Mesenchymal stem cell (in vitro differentiated cells and primary cell): ENCODE measurements at regions not wholly inside any gene's neighbourhood (a gene's known extent, or its start where the extent isn't known, plus 50 kb on each side); places are given as distances from the start of the nearest gene placed in this dataset.

Experiments
- DNase-seq: peaks from one replicate; pipeline ENCODE4 v3.0.0-alpha.2; 2013
- H2AFZ ChIP-seq: one replicate; pipeline ENCODE4 v1.6.1; 2013; ENCODE audit warnings: low read depth, mild to moderate bottlenecking, control low read depth, inconsistent platforms, low read length, moderate library complexity
- H2AK5ac ChIP-seq: 2 replicates; pipeline ENCODE4 v1.6.1; 2013; ENCODE audit warnings: low read length, moderate library complexity, mild to moderate bottlenecking, inconsistent platforms; ENCODE audit not compliant: severe bottlenecking
- H2BK120ac ChIP-seq: one replicate; pipeline ENCODE4 v1.6.1; 2013; ENCODE audit warnings: low read depth, mild to moderate bottlenecking, inconsistent platforms, low read length, moderate library complexity
- H2BK12ac ChIP-seq, 2 experiments: one replicate each; pipeline ENCODE4 v1.6.1; 2013; ENCODE audit warnings: inconsistent platforms in 2 of 2, low read length in 2 of 2, mild to moderate bottlenecking in 2 of 2, moderate library complexity in 2 of 2, control low read depth in 1 of 2
- H2BK15ac ChIP-seq: one replicate; pipeline ENCODE4 v1.6.1; 2013; ENCODE audit warnings: mild to moderate bottlenecking, low read depth, inconsistent platforms; ENCODE audit not compliant: poor library complexity, severe bottlenecking
- H2BK5ac ChIP-seq: 2 replicates; pipeline ENCODE4 v1.6.1; 2013; ENCODE audit warnings: low read depth, mild to moderate bottlenecking, low read length, control low read depth, inconsistent platforms; ENCODE audit not compliant: poor library complexity, severe bottlenecking
- H3K14ac ChIP-seq, 2 experiments: one replicate each; pipeline ENCODE4 v1.6.1; 2013; ENCODE audit warnings: inconsistent platforms in 2 of 2, low read length in 2 of 2, control low read depth in 1 of 2, mild to moderate bottlenecking in 1 of 2, moderate library complexity in 1 of 2
- H3K18ac ChIP-seq, 2 experiments: one replicate each; pipeline ENCODE4 v1.6.1; 2013; ENCODE audit warnings: inconsistent platforms in 2 of 2, low read length in 2 of 2, control low read depth in 1 of 2, low read depth in 1 of 2, mild to moderate bottlenecking in 1 of 2
- H3K23ac ChIP-seq, 2 experiments: one replicate each; pipeline ENCODE4 v1.6.1; 2013; ENCODE audit warnings: inconsistent platforms in 2 of 2, low read length in 2 of 2, mild to moderate bottlenecking in 2 of 2, moderate library complexity in 2 of 2, control low read depth in 1 of 2
- H3K27ac ChIP-seq: 2 replicates; pipeline ENCODE4 v1.5.1; 2013; ENCODE audit warnings: mild to moderate bottlenecking, moderate library complexity, low read length, control low read depth, inconsistent platforms; ENCODE audit not compliant: poor library complexity, severe bottlenecking
- H3K27me3 ChIP-seq, 2 experiments: 2 replicates each; pipeline versions ENCODE4 v1.6.1 to v1.7.0; 2013; ENCODE audit warnings: low read length in 2 of 2, mild to moderate bottlenecking in 2 of 2, moderate library complexity in 2 of 2, control low read depth in 1 of 2, inconsistent platforms in 1 of 2; ENCODE audit not compliant: control insufficient read depth in 1 of 2, insufficient read depth in 1 of 2
- H3K36me3 ChIP-seq, 2 experiments: 2 replicates each; pipeline versions ENCODE4 v1.6.1 to v1.7.0; 2013; ENCODE audit warnings: low read length in 2 of 2, control low read depth in 1 of 2, inconsistent platforms in 1 of 2, low read depth in 1 of 2, mild to moderate bottlenecking in 1 of 2; ENCODE audit not compliant: insufficient read depth in 2 of 2, control insufficient read depth in 1 of 2
- H3K4ac ChIP-seq, 2 experiments: one replicate each; pipeline ENCODE4 v1.6.1; 2013; ENCODE audit warnings: inconsistent platforms in 2 of 2, low read length in 2 of 2, mild to moderate bottlenecking in 2 of 2, moderate library complexity in 2 of 2, control low read depth in 1 of 2, low read depth in 1 of 2
- H3K4me1 ChIP-seq: 2 replicates; pipeline ENCODE4 v1.6.1; 2013; ENCODE audit warnings: low read depth, low read length, control low read depth; ENCODE audit not compliant: control insufficient read depth, insufficient read depth
- H3K4me2 ChIP-seq: 2 replicates; pipeline ENCODE4 v1.6.1; 2013; ENCODE audit warnings: low read length, mild to moderate bottlenecking, inconsistent platforms; ENCODE audit not compliant: poor library complexity, severe bottlenecking
- H3K4me3 ChIP-seq, 2 experiments: 2 replicates each; pipeline versions ENCODE4 v1.5.1 to v1.7.0; 2013; ENCODE audit warnings: low read length in 2 of 2, mild to moderate bottlenecking in 2 of 2, control low read depth in 1 of 2, low read depth in 1 of 2; ENCODE audit not compliant: insufficient read depth in 1 of 2
- H3K79me1 ChIP-seq: replicated peaks from 2 replicates; pipeline ENCODE4 v1.6.1; 2013; ENCODE audit warnings: mild to moderate bottlenecking, control low read depth, low read length, inconsistent platforms; ENCODE audit not compliant: poor library complexity, severe bottlenecking
- H3K9ac ChIP-seq: 2 replicates; pipeline ENCODE4 v1.7.0; 2013; ENCODE audit warnings: mild to moderate bottlenecking, low read length, moderate library complexity
- H3K9me3 ChIP-seq: 2 replicates; pipeline ENCODE4 v1.7.0; 2013; ENCODE audit warnings: mild to moderate bottlenecking, low read length; ENCODE audit not compliant: control insufficient read depth
- H4K8ac ChIP-seq: one replicate; pipeline ENCODE4 v1.6.1; 2013; ENCODE audit warnings: inconsistent platforms, mild to moderate bottlenecking, low read length, moderate library complexity
- H4K91ac ChIP-seq: one replicate; pipeline ENCODE4 v1.6.1; 2013; ENCODE audit warnings: mild to moderate bottlenecking, low read length, inconsistent platforms
- WGBS: methylation state at CpG from one replicate; pipeline ENCODE4 v1.1.7; 2013; ENCODE audit warnings: mixed read lengths; 5-methylcytosine and 5-hydroxymethylcytosine counted together

GRCh38 chr2:144270951-144271350, 249.0 kb downstream of the ZEB2 start:
- Histone ChIP-seq H3K79me1 (peaks cover 24% of the 10 kb centered on the region), H3K23ac (no peak overlapping the region), H3K4ac (no peak overlapping the region), H3K14ac (no peak overlapping the region), H2BK12ac (no peak overlapping the region), H3K4me2 (no peak overlapping the region), H2AFZ (no peak overlapping the region), H4K8ac (no peak overlapping the region), H3K36me3 (no peaks in the 10 kb centered on the region), H3K9me3 (no peaks in the 10 kb centered on the region), H2AK5ac (no peak overlapping the region), H3K9ac (no peak overlapping the region), H2BK120ac (no peak overlapping the region), H2BK5ac (no peak overlapping the region), H3K27ac (no peak overlapping the region), H3K27me3 (no peaks in the 10 kb centered on the region), H4K91ac (no peak overlapping the region), H3K4me3 (no peak overlapping the region), H3K18ac (no peak overlapping the region), H3K4me1 (no peaks in the 10 kb centered on the region), H2BK15ac (no peak overlapping the region)
- WGBS: 100% methylated on average over 1 of the region's 1 CpG
- DNase-seq: no peak

- Histone ChIP-seq H3K4me1 (no peaks in the 10 kb centered on the region), H2BK5ac (no peak overlapping the region), H3K36me3 (no peaks in the 10 kb centered on the region), H2BK15ac (no peak overlapping the region), H3K18ac (no peak overlapping the region), H2BK120ac (no peak overlapping the region), H3K9ac (no peak overlapping the region), H3K9me3 (no peaks in the 10 kb centered on the region), H4K91ac (no peak overlapping the region), H3K27ac (no peak overlapping the region), H3K27me3 (no peaks in the 10 kb centered on the region), H3K4me3 (no peak overlapping the region), H3K14ac (no peak overlapping the region), H3K4ac (no peak overlapping the region), H4K8ac (no peak overlapping the region), H3K79me1 (peaks cover 16% of the 10 kb centered on the region), H2AFZ (no peak overlapping the region), H3K4me2 (no peak overlapping the region), H2BK12ac (no peak overlapping the region), H3K23ac (no peak overlapping the region), H2AK5ac (no peak overlapping the region)
- WGBS: no CpG with 5 or more reads among the region's 1 CpG
- DNase-seq: no peak
Measured at GRCh38 chr2:144268036-144268678, 251.8 kb downstream of the ZEB2 start.

- Histone ChIP-seq H3K4me1 (no peaks in the 10 kb centered on the region), H3K36me3 (no peaks in the 10 kb centered on the region), H4K91ac (no peak overlapping the region), H2BK5ac (no peak overlapping the region), H3K14ac (no peak overlapping the region), H3K4ac (no peak overlapping the region), H2AK5ac (no peak overlapping the region), H3K18ac (no peak overlapping the region), H3K9me3 (no peaks in the 10 kb centered on the region), H3K4me3 (no peak overlapping the region), H3K4me2 (no peak overlapping the region), H2BK120ac (no peak overlapping the region), H3K27me3 (no peaks in the 10 kb centered on the region), H2BK15ac (no peak overlapping the region), H3K23ac (no peak overlapping the region), H4K8ac (no peak overlapping the region), H3K79me1 (peaks cover 14% of the 10 kb centered on the region), H3K9ac (no peak overlapping the region), H2AFZ (no peak overlapping the region), H2BK12ac (no peak overlapping the region), H3K27ac (no peak overlapping the region)
- no peak for DNase-seq
- no CpG with 5 or more reads among the region's 2 CpGs for WGBS
Measured at GRCh38 chr2:144267239-144267638, 252.7 kb downstream of the ZEB2 start.

- Histone ChIP-seq H2BK5ac (no peak overlapping the region), H2BK120ac (no peak overlapping the region), H3K4ac (no peak overlapping the region), H3K27ac (no peak overlapping the region), H3K23ac (no peak overlapping the region), H3K18ac (no peak overlapping the region), H2AK5ac (no peak overlapping the region), H2BK15ac (no peak overlapping the region), H3K14ac (no peak overlapping the region), H3K4me2 (no peak overlapping the region), H4K8ac (no peak overlapping the region), H3K9ac (no peak overlapping the region), H4K91ac (no peak overlapping the region), H3K9me3 (no peaks in the 10 kb centered on the region), H3K79me1 (peaks cover 16% of the 10 kb centered on the region), H2AFZ (no peak overlapping the region), H3K4me1 (no peaks in the 10 kb centered on the region), H3K4me3 (no peak overlapping the region), H3K36me3 (no peaks in the 10 kb centered on the region), H3K27me3 (no peaks in the 10 kb centered on the region), H2BK12ac (no peak overlapping the region)
- DNase-seq: no peak
- WGBS: 92% methylated on average over 3 of the region's 3 CpGs
Measured at GRCh38 chr2:144265654-144266053, 254.3 kb downstream of the ZEB2 start.
